ENCODE measurements at regions not wholly inside any gene's neighbourhood (a gene's known extent, or its start where the extent isn't known, plus 50 kb on each side); places are given as distances from the start of the nearest gene placed in this dataset.

DNA sequence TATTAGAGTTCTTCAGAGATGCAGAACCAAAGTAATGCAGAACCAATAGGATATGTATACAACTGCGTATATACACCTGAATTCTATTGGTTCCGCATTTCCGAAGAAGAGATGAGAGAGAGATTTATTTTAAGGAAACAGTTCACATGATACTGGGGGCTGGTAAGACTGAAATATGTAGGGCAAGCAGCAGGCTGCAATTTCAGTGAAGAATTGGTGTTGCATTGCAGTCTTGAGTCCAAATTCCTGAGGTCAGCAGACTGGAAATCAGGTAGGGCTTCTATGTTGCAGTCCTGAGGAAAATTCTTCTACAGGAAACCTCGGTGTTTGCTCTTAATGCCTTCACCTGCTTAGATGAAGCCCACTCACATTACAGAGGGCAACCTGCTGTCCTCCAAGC, 128.2 kb upstream of the MED13 start:
- TF ChIP-seq, protein P1, sequence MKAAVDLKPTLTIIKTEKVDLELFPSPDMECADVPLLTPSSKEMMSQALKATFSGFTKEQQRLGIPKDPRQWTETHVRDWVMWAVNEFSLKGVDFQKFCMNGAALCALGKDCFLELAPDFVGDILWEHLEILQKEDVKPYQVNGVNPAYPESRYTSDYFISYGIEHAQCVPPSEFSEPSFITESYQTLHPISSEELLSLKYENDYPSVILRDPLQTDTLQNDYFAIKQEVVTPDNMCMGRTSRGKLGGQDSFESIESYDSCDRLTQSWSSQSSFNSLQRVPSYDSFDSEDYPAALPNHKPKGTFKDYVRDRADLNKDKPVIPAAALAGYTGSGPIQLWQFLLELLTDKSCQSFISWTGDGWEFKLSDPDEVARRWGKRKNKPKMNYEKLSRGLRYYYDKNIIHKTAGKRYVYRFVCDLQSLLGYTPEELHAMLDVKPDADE (IDR thresholded peaks at IDR 0.05) = no peak
- TF ChIP-seq, protein P2, sequence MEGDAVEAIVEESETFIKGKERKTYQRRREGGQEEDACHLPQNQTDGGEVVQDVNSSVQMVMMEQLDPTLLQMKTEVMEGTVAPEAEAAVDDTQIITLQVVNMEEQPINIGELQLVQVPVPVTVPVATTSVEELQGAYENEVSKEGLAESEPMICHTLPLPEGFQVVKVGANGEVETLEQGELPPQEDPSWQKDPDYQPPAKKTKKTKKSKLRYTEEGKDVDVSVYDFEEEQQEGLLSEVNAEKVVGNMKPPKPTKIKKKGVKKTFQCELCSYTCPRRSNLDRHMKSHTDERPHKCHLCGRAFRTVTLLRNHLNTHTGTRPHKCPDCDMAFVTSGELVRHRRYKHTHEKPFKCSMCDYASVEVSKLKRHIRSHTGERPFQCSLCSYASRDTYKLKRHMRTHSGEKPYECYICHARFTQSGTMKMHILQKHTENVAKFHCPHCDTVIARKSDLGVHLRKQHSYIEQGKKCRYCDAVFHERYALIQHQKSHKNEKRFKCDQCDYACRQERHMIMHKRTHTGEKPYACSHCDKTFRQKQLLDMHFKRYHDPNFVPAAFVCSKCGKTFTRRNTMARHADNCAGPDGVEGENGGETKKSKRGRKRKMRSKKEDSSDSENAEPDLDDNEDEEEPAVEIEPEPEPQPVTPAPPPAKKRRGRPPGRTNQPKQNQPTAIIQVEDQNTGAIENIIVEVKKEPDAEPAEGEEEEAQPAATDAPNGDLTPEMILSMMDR (conservative IDR thresholded peaks at IDR 0.05; ENCODE audit: low read depth in 2 of 2) = no peak
- TF ChIP-seq CREB1 (CRISPR knock-in tag; IDR thresholded peaks at IDR 0.05; ENCODE audit: low read depth) (no peak), EZH2phosphoT487 (IDR thresholded peaks at IDR 0.05; ENCODE audit: unreplicated experiment) (no peak), POLR2AphosphoS5 (IDR thresholded peaks at IDR 0.05; ENCODE audit: low read depth) (no peak), EZH2 (IDR thresholded peaks at IDR 0.05; ENCODE audit: low read depth, unreplicated experiment) (no peak), STAT1 (IDR thresholded peaks at IDR 0.05; ENCODE audit: unreplicated experiment) (no peak), ZNF331 (CRISPR knock-in tag; IDR thresholded peaks at IDR 0.05; ENCODE audit: low read depth) (no peak), ZNF114 (CRISPR knock-in tag; IDR thresholded peaks at IDR 0.05) (no peak), JUNB (IDR thresholded peaks at IDR 0.05; ENCODE audit: unreplicated experiment) (no peak)
- TF ChIP-seq, protein P3, sequence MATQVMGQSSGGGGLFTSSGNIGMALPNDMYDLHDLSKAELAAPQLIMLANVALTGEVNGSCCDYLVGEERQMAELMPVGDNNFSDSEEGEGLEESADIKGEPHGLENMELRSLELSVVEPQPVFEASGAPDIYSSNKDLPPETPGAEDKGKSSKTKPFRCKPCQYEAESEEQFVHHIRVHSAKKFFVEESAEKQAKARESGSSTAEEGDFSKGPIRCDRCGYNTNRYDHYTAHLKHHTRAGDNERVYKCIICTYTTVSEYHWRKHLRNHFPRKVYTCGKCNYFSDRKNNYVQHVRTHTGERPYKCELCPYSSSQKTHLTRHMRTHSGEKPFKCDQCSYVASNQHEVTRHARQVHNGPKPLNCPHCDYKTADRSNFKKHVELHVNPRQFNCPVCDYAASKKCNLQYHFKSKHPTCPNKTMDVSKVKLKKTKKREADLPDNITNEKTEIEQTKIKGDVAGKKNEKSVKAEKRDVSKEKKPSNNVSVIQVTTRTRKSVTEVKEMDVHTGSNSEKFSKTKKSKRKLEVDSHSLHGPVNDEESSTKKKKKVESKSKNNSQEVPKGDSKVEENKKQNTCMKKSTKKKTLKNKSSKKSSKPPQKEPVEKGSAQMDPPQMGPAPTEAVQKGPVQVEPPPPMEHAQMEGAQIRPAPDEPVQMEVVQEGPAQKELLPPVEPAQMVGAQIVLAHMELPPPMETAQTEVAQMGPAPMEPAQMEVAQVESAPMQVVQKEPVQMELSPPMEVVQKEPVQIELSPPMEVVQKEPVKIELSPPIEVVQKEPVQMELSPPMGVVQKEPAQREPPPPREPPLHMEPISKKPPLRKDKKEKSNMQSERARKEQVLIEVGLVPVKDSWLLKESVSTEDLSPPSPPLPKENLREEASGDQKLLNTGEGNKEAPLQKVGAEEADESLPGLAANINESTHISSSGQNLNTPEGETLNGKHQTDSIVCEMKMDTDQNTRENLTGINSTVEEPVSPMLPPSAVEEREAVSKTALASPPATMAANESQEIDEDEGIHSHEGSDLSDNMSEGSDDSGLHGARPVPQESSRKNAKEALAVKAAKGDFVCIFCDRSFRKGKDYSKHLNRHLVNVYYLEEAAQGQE (IDR thresholded peaks at IDR 0.05; ENCODE audit: unreplicated experiment) = no peak
